HFF-Myc (cell line): ENCODE measurements at regions not wholly inside any gene's neighbourhood (a gene's known extent, or its start where the extent isn't known, plus 50 kb on each side); places are given as distances from the start of the nearest gene placed in this dataset.

ENCODE experiments used
- DNase-seq: peaks from one replicate; pipeline ENCODE4 v3.0.0-alpha.2; 2011; ENCODE audit warnings: low read depth; ENCODE audit errors: extremely low read depth
- H3K4me3 ChIP-seq: replicated peaks from 2 replicates; pipeline ENCODE4 v1.5.1; 2011; ENCODE audit warnings: low read depth, mild to moderate bottlenecking, control low read depth, low read length
- TF ChIP-seq, protein P1 (sequence below): IDR thresholded peaks from 2 replicates; pipeline ENCODE4 v1.5.1; 2012; ENCODE audit warnings: mild to moderate bottlenecking, low read depth, low read length, control low read depth; ENCODE audit errors: missing control alignments

DNA sequence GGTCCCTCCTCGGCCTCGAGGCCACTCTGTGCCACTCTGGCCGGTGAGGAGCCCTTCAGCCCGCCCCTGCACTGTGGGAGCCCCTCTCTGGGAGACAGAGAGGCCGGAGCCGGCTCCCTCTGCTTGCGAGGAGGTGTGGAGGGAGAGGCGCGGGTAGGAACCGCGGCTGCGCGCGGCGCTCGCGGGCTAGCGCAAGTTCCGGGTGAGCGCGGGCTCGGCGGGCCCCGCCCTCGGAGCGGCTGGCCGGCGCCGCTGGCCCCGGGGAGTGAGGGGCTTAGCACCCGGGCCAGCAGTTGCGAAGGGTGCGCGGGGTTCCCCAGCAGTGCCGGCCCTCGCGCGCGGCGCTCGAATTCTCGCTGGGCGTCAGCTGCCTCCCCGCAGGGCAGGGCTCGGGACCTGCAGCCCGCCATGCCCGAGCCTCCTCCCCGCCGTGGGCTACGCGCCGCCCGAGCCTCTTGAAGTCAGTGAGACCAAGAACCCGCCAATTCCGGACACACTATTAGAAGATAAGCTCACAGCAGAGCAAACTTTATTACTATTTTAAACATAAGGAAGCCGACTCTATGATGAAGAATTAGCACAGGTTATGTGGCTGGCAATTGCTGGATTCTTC lies 825.8 kb upstream of the FANCL start:
- TF ChIP-seq, protein P1, sequence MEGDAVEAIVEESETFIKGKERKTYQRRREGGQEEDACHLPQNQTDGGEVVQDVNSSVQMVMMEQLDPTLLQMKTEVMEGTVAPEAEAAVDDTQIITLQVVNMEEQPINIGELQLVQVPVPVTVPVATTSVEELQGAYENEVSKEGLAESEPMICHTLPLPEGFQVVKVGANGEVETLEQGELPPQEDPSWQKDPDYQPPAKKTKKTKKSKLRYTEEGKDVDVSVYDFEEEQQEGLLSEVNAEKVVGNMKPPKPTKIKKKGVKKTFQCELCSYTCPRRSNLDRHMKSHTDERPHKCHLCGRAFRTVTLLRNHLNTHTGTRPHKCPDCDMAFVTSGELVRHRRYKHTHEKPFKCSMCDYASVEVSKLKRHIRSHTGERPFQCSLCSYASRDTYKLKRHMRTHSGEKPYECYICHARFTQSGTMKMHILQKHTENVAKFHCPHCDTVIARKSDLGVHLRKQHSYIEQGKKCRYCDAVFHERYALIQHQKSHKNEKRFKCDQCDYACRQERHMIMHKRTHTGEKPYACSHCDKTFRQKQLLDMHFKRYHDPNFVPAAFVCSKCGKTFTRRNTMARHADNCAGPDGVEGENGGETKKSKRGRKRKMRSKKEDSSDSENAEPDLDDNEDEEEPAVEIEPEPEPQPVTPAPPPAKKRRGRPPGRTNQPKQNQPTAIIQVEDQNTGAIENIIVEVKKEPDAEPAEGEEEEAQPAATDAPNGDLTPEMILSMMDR: no peak
- H3K4me3 ChIP-seq: no peak overlapping the region
- no peak for DNase-seq

DNA sequence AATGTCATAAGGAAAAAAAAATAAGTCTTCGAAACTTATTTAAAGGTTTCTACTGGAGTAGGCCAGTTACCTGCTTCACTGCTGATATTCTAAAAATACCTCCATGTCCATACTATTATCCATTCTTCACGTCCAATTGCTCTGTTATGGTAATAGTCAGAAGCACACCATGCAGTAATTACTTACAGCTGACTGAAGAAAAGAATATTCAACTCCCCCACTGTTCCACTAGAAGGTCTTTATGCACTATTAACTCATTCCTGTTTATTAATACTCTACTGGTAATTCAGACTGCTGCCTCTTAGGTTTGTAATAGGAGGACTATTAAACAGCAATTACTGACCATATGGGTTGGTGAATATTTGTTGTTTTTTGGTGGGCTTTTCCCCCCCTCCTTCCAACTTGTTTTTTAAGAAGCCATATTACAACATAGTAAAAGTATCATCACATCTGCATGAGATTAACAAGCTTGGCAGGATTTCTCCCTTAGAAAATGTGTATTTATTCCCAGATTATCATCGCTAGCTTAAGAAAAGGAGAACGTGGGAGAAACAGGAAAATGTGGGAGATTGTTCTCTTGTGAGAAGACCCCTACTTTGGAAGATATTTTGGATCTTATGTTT lies 806.4 kb upstream of the FANCL start:
- DNase-seq: no peak
- TF ChIP-seq, protein P1: no peak
- H3K4me3 ChIP-seq: no peak overlapping the region

DNA sequence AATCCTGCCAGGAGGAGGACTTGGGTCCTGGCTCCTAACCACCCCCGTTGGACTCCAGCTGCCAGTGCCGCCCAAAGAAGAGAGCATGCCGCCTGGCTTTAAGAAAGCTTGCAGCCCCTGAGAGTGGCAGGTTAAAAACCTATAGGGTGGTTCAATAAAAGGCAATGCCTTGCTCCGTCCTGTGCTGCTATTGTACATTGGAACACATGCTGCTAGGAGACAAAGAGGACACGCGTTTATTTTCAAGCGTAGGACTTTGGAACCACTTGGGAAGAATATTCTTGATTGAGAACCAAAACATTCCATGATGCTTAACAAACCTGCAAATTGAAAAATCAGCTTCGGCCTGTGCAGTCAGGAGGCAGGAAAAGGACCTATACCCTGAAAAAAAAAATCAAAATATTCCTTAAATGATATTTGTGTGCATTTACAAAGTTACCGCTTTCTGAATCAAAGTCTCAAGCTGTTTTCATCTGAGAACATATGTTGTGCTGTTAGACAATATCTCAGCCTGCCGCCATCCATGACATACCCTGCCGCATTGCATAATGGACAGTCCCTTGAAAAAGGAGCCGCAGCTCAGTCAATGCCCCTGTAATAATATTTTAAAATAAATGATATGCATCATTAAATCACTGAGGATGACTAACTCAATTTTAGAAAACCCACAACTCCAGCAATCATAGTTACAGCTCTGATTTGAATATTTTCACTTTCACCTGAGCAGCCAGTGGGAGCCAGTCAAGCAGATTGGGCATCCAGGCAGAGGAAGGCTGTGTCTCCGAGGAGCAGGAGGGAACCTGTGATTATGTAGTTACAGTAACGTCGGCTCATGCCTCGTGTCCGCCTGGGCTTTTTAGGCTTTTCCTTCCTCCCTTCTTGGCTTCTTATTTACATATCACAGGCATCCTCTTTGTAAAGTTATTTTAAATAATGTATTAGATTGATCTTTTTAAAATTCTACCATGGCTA lies 805.6 kb upstream of the FANCL start:
- TF ChIP-seq, protein P1: no peak
- no peak overlapping the region for H3K4me3 ChIP-seq
- no peak for DNase-seq

DNA sequence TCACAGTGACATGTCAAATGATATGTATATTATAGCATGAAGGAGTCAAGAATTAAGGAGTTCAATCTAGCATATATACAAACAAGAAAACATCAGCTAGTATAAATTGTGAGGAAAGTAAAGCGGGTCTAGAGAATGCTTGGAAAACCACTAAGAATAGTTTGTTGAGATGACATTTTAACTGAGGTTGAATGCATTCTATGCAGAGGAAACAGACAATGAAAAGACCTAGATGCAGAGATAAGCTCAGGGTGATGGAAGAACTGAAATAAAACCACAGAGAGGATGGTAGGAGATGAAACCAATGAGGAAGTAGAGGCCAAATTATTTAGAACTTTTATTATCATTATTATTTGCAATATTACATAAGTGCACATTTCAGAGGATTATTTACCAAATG lies 803.6 kb upstream of the FANCL start:
- TF ChIP-seq, protein P1: no peak
- no peak for DNase-seq

DNA sequence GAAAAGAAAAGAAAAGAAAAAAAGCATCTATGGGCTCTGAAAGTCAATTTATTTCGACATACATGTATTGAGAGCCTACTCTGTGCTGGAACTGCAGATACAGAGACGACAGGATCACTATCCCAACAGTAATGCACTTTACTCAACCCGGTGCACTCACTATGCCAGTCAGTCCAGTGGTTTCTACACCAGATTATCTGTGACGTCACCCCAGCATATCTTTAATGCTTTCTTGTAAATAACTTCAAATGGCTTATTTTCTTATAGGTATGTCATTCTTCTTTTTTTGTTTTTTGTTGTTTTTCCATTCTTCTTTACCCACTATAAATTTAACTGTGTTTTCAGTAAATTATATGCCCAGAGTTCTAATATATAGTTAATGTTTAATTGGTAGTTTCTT lies 800.0 kb upstream of the FANCL start:
- TF ChIP-seq, protein P1: no peak
- H3K4me3 ChIP-seq: no peak overlapping the region
- DNase-seq: no peak

More for the DNA sequence above, 803.6 kb upstream of the FANCL start:
- H3K4me3 ChIP-seq: no peak overlapping the region

DNA sequence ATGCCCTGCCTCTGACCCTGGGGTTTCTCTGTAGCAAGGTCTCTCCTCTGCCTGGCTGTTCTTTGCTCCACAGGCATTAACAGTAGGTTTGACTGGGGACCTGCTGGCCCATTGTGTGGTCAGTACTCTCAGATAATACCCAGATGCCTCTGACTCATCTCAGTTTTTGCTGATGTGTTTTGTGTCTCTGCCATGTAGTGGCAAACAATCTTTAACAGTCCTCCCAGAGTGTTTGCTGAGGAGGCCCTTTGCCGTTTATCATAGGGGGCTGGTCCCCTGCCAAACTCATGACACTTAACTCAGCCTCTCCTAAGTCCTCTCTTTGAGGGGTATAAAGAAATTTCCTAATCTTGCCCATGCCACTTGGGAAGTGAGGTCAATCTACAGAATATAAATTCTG lies 793.7 kb upstream of the FANCL start:
- DNase-seq: no peak
- TF ChIP-seq, protein P1: no peak
- H3K4me3 ChIP-seq: no peak overlapping the region
